Hematopoietic multipotent progenitor cell treated with erythropoietin and hydrocortisone succinate and interleukin-3 and kit ligand, for 17 days (in vitro differentiated cells): ENCODE measurements at regions not wholly inside any gene's neighbourhood (a gene's known extent, or its start where the extent isn't known, plus 50 kb on each side); places are given as distances from the start of the nearest gene placed in this dataset.
A peak's percentile ranks its signal among the peaks of the same experiment; 100 is the strongest.
"Not testable (repeated sequence)": the region's sequence is repeated elsewhere in the genome, so short reads cannot be mapped to it uniquely, and the experiment has no call there.

Experiments
- DNase-seq: peaks from one replicate; pipeline ENCODE4 v3.0.0-alpha.2; 2015; ENCODE audit warnings: low spot score

DNA sequence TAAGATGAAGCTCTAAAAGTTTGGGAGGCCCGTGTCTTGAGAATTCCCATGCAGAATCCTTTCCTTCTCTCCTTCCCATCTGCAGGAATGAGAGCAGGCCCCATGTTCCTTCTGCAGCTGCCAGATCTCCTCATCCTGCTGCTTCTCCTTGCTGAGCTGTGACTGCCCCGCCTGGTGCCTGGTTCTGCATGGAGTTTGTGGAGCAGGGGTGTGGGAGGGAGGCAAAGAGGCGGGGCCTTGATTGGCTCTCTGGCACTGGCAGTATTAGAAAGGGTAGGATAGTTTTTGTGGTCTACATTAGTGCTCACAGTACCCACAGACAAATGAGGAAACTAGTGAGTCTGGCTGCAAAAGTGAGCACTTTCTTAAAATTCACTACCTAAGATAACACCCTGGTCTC is 91.1 kb upstream of the CLPB start:
- DNase-seq = no peak

DNA sequence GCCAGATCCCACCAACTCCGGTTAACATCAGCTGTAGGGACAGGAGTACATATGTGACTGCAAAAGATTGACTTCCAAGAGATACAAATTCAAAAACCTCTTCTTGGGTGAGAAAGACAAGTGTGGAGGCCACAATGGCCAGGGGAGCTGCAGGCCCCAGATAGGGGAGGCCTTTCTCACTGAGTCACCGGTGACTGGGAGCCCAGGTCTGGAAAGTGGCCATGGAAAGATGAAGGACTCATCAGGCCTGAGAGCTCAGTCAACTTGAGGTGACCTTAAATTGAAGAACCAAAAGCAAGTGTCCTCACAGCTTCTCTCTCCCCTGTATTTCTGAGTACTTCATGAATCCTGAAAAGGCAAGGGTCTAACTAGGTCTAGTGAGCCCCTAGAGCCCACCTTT is 90.4 kb upstream of the CLPB start:
- DNase-seq = no peak

DNA sequence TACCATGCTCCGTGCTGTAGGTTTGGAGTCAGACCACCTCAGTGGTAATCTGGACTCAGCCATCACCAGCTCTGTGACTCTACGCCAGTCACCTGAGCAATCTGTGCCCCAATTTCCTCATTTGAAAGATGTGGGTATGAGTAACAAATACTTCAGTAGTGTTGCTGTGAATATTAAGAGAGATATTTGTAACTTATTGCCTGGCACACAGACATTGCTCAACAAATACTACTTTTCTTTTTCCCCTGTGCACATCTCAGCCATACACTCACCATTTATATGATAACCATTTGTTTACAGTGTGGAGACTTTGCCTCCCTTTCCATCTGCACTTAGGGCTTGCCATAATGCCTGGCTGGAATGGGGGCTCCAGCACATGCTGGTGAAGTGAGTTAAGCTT is 89.7 kb upstream of the CLPB start:
- DNase-seq = no peak

DNA sequence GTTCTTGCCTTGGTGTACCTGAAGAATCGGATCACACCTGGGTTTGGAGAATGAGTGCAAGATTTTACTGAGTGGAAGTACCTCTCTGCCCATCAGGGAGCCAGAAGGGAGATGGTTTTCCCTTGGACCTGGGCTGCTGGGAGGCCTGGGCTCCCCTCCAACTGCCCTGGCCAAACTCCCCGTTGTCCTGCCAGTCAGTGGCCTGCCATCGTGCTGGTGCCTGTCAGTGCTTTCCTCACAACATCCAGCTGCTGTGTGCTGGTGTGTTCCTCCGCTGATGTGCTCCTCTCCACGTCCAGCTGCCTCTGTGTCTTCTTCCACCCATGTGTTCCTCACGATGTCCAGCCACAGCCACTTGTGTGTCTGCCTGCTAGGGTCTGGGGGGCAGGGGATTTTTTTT is 87.9 kb upstream of the CLPB start:
- no peak for DNase-seq

DNA sequence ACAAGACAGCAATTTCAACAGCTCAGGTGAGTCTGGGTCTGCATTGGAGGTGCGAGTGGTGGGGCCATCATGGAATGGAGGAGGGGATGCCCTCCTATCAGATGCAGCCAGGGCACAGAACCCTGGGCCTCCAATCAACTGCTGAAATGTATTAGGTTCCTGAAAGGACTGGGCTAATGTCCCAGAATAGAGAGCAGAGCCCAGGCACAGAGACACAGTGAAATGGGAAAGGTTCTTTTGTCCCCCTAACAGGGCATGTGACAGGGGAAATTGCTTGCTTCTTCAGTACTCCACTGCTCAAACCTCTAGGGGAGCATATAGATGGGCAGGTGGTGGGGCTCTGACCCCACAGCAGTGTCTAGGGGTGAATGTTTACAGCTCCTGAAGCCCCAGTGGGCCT is 87.3 kb upstream of the CLPB start:
- DNase-seq = no peak

DNA sequence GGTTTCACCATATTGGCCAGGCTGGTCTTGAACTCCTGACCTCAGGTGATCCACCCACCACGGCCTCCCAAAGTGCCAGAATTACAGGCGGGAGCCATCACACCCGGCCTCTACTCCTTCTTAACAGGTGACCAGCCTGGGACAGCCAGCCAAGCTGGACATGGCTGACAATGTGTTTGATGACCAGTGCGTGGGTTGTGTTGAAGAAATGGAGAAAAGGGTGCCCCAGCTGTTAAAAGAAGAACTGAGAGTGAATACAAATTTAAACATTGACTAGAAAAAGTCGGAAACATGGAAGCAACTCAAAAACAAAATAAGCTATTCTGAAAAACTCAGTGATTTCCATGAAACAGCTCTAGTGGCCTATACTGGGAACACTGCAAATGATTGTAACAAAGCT is 86.5 kb upstream of the CLPB start:
- DNase-seq = no peak

DNA sequence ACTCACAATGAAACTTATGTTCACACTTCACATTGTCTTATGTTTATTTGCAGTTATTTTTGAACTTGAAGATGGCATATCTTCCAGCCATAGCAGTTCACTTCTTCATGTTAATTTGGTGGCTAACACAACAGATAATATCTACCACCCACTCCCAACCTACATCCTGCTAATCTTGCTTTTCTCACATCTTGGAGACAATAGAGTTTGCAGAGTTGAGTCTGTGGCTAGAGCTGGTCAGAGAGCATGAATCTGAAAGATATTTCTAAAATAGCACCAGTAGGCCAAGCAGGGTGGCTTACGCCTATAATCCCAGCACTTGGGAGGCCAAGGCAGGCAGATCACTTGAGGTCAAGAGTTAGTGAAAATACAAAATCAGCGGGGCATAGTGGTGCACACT is 85.6 kb upstream of the CLPB start:
- not testable (repeated sequence) for DNase-seq

DNA sequence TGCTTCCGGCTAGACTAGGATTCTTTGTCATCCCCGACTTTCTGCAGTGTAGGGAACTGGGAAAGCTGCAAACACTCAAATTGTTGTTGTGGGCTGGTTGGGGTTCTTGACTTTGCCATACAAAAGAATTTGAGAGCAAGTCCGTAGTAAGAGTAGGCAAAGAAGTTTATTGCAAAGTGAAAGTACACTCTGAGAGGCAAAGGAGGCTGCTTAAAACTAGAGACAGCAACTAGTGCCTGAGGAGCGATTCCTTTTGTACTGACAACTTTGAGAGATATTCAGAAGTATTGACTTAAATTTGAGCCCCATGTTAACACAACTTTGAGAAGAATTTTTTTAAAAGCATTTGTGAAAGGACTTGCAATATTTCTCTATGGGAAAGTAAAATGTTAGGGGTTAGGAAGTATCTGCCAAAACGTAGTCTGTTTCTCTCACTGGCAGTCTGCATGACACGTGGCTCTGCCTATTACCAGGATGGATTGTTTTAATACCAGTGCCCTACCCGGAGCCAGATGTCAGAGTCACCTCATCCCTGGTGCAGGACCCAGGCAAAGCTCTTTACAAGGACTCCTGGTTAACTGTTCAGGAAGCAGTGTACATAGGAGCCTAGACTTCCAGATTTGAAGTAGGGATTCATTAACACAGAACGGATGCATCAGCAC is 85.0 kb upstream of the CLPB start:
- peak; percentile 17 for DNase-seq

DNA sequence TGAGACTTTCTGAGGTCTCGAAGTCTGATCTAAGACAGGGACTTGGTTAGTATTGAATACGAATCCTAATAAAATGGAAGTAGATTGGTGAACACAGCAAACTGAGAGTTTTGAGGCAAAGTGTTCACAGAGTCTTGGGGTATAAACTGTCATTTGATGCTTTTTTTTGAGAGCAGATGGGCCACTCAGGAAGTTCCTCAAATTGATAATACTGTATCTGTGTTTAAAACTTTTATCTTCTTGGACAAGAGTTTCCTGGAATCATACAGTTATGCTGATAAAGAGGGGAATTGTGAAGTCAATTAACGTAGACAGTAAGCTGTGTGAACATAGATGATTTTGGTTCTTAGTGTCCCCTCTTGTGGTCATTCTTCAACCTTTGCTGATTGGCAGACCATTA is 80.0 kb upstream of the CLPB start:
- DNase-seq = peak; percentile 15

DNA sequence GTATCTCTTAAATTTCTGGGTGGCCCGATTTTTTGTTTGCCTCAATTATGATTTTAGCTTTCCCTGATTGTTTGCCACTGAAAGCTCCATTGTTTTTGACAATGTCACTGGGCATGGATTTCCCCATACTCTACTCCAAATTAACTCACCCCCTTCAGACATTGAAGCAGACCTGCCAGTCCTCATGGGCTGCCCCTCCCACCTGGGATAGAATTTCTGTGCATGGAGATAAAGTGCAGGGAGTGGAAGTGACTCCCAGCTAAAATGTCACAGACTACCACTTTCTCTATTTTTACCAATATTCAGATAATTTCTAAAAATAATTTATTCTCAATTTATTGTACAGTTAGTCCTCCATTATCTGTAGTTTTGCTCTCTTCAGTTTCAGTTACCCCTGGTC is 79.1 kb upstream of the CLPB start:
- DNase-seq = peak; percentile 34

DNA sequence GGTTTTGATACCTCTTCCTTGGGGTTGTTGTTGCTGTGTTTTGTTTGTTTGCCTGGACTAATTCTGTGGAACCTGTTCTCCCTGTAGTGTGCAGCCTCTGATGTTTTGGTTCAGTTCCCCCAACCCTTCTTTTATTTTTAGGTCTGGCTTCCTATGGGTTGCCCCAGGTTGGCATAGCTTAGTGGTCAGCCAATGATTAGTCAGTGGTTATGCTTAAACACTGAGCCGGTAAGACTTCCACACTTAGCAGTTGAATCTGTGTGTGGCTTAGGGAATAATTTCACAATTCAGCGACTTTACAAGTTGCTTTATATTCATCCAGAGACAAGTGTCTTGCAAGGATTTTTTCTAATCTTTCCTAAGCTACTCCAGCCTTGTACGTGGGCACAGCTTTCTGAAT is 78.6 kb upstream of the CLPB start:
- no peak for DNase-seq

DNA sequence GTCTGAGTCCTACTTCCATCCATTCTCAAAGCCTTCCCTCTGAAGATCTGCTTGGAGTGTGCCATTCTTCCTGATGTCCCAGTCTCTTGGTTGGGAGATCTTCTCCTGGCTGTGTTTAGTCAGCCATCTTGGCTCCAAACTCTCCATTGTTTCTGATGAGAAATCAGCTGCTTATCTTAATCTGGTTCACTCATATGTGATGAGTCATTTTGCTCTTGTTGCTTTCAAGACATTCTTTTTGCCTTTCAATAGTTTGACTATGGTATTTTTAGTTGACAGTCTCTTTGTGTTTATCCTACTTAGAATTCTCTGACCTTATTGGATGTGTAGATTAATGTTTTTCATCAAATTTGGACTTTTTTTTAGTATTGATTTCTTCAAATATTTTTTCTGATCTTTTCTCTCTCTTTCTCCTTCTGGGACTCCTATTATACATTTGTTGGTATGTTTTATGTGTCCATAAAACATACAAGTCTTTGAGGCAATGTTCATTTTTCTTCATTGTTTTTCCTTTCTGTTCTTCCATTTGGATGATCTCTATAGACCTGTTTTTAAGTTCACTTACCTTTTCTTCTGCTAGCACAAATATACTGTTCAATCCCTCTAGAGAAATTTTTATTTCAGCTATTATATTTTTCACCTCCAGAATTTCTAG is 77.2 kb upstream of the CLPB start:
- DNase-seq = no peak

DNA sequence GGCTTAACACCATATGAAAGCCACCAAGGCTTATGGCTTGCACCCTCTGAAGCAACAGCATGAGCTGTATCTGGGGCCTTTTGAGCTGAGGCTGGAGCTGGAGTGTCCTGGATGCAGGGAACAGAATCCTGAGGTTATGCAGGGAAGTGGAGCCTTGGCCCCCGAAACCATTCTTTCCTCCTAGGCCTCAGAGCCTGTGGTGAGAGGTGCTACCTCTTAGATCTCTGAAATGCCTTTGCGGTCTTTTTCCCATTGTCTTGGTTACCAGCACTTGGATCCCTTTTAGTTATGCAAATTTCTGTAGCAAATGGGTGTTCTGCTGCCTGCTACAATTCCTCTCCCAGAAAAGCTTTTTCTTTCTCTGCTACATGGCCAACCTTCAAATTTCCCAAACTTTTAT is 72.7 kb upstream of the CLPB start:
- DNase-seq = no peak

DNA sequence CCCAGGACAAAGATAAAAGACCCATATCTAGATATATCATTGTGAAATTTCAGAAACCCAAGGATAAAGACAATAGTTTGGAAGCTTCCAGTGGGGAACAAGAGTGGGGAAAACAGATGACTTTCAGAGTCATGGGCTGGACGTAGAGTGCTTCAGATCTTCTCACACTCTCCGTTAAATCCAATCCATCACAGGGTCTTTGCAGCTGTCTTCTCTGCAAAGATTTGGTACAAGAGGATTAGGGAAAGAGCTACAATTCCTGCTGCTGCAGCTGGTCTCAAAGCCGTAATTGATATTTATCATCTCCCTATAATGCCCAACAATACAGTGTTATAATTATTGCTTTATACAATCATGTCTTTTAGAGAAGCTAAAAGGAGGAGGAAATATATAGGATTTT is 63.4 kb upstream of the CLPB start:
- DNase-seq = no peak

DNA sequence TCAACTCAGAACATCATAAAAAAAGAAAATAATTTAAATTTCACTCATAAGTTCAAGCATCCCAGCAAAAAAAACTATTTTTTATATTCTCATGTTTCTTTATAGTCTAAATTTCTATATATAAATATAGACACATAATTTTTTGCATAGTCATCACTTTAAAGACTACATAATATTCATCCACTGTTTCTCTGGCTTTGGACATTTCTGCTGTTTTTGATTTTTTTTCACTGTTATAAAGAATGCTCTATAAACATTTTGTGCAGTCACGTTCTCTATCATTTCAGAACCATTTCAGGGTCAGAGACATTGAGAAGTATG is 59.7 kb upstream of the CLPB start:
- no peak for DNase-seq

DNA sequence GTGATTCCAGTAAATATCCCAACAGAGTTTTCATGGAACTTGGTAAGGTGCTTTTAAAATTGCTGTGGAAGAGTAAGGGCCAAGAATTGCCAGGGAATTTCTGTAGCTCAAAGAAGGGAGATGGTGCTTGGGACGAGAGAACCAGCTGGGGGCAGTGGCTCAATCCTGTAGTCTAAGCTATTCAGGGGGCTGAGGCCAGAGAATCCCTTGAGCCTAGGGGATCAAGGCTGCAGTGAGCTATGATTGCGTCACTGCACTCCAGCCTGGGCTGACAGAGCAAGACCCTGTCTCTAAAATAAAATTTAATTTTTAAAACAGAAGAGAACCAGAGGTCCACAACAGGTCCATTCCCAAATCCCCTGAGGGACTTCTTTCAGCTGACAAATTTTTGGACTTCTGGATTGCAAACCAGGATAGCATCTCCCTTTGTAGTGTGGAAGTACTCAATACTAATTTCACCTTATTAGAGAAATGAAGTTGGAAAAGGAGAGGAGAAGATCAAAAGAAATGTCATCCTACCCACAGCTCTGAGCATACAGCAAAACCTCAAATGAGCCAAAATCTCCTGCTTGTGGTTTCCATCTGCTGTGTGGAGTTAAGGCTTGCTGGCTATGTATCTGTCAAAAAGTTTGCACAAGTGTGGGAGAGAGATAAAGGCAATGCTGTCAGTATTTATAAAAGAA is 59.2 kb upstream of the CLPB start:
- DNase-seq = peak; percentile 79

DNA sequence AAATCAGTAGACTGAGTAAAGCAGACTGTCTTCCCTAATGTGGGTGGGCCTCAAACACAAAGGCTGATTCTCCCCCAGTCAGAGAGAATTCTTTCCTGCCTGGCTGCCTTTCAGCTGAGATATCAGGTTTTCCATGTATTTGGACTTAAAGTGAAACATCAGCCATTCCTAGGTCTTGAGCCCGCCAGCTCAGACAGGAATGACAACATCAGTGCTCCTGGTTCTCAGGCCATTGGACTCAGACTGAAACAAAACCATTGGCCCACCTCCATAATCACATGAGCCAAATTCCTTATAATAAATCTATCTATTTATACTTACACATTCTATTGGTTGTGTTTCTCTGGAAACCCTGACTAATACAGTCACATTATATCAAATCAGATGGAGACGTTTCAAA is 56.7 kb upstream of the CLPB start:
- no peak for DNase-seq
